GM19397 (cell line): ENCODE measurements at regions not wholly inside any gene's neighbourhood (a gene's known extent, or its start where the extent isn't known, plus 50 kb on each side); places are given as distances from the start of the nearest gene placed in this dataset.
"Not testable (repeated sequence)": the region's sequence is repeated elsewhere in the genome, so short reads cannot be mapped to it uniquely, and the experiment has no call there.

ENCODE experiments used
- ATAC-seq: cut with Tn5 transposase; IDR thresholded peaks from one replicate; pipeline ENCODE4 v1.9.1; 2021; ENCODE audit warnings: mild to moderate bottlenecking, moderate library complexity; ENCODE audit not compliant: unreplicated experiment

- ATAC-seq, result no peak
Measured at GRCh38 chrX:7409866-7410265, 261.9 kb upstream of the PUDP start.

- no peak for ATAC-seq
Measured at GRCh38 chrX:7399373-7399772, 251.4 kb upstream of the PUDP start.

GRCh38 chrX:7390441-7390840 is 242.5 kb upstream of the PUDP start:
- no peak for ATAC-seq

- no peak for ATAC-seq
Measured at GRCh38 chrX:7389576-7389975, 241.6 kb upstream of the PUDP start.

GRCh38 chrX:7385131-7385530 is 237.2 kb upstream of the PUDP start:
- no peak for ATAC-seq

GRCh38 chrX:7378406-7378805 is 230.5 kb upstream of the PUDP start:
- no peak for ATAC-seq

- ATAC-seq, result no peak
Measured at GRCh38 chrX:7372825-7373525, 225.0 kb upstream of the PUDP start.

- no peak for ATAC-seq
Measured at GRCh38 chrX:7362111-7362510, 214.2 kb upstream of the PUDP start.

GRCh38 chrX:7351926-7352325 is 204.0 kb upstream of the PUDP start:
- no peak for ATAC-seq

- ATAC-seq, result no peak
Measured at GRCh38 chrX:7347465-7347864, 199.5 kb upstream of the PUDP start.

GRCh38 chrX:7346021-7346420 is 198.1 kb upstream of the PUDP start:
- ATAC-seq, result no peak

GRCh38 chrX:7343181-7343580 is 195.2 kb upstream of the PUDP start:
- no peak for ATAC-seq

GRCh38 chrX:7335816-7336362 is 187.9 kb upstream of the PUDP start:
- ATAC-seq, result not testable (repeated sequence)

GRCh38 chrX:7334253-7334935 is 186.4 kb upstream of the PUDP start:
- ATAC-seq, result no peak

- ATAC-seq, result no peak
Measured at GRCh38 chrX:7330971-7331746, 183.2 kb upstream of the PUDP start.

- ATAC-seq, result no peak
Measured at GRCh38 chrX:7330556-7330955, 182.6 kb upstream of the PUDP start.

- ATAC-seq, result no peak
Measured at GRCh38 chrX:7318661-7319060, 170.7 kb upstream of the PUDP start.

GRCh38 chrX:7318241-7318640 is 170.3 kb upstream of the PUDP start:
- ATAC-seq, result no peak

GRCh38 chrX:7316887-7317286 is 168.9 kb upstream of the PUDP start:
- no peak for ATAC-seq

- ATAC-seq, result no peak
Measured at GRCh38 chrX:7316280-7316679, 168.3 kb upstream of the PUDP start.

GRCh38 chrX:7314425-7314824 is 166.5 kb upstream of the PUDP start:
- no peak for ATAC-seq

GRCh38 chrX:7307720-7308119 is 159.8 kb upstream of the PUDP start:
- ATAC-seq, result no peak
